Liver (tissue), 8 donors: ENCODE measurements at regions not wholly inside any gene's neighbourhood (a gene's known extent, or its start where the extent isn't known, plus 50 kb on each side); places are given as distances from the start of the nearest gene placed in this dataset.

Experiments used
- DNase-seq: peaks from one replicate; pipeline ENCODE4 v3.0.0-alpha.2; 2017; ENCODE audit warnings: low spot score
- H3K27ac ChIP-seq, 2 donors: one replicate each; pipeline ENCODE4 v1.7.0; 2013; ENCODE audit warnings: inconsistent platforms in 2 of 2, low read length in 2 of 2, control low read depth in 1 of 2, low read depth in 1 of 2, mild to moderate bottlenecking in 1 of 2
- H3K27me3 ChIP-seq, 4 donors: one replicate each; pipeline versions ENCODE4 v1.6.1 to v1.7.0; 2013; ENCODE audit warnings: low read length in 3 of 4, inconsistent platforms in 1 of 4, mild to moderate bottlenecking in 1 of 4, moderate library complexity in 1 of 4; ENCODE audit not compliant: control insufficient read depth in 4 of 4, insufficient read depth in 4 of 4
- H3K36me3 ChIP-seq, 4 donors: one replicate each; pipeline versions ENCODE4 v1.6.1 to v1.7.0; 2013; ENCODE audit warnings: low read length in 3 of 4, mild to moderate bottlenecking in 3 of 4, low read depth in 1 of 4, moderate library complexity in 1 of 4; ENCODE audit not compliant: control insufficient read depth in 4 of 4, insufficient read depth in 3 of 4
- H3K4me1 ChIP-seq, 4 donors: one replicate each; pipeline versions ENCODE4 v1.6.1 to v1.7.0; 2013; ENCODE audit warnings: low read length in 3 of 4, mild to moderate bottlenecking in 3 of 4, moderate library complexity in 1 of 4; ENCODE audit not compliant: control insufficient read depth in 4 of 4, insufficient read depth in 4 of 4
- H3K4me3 ChIP-seq, 3 donors: one replicate each; pipeline versions ENCODE4 v1.6.1 to v1.7.0; 2013; ENCODE audit warnings: low read length in 3 of 3, control low read depth in 1 of 3, low read depth in 1 of 3, mild to moderate bottlenecking in 1 of 3
- H3K9ac ChIP-seq, 2 donors: one replicate each; pipeline ENCODE4 v1.7.0; 2013; ENCODE audit warnings: low read length in 2 of 2, mild to moderate bottlenecking in 2 of 2, moderate library complexity in 2 of 2, control low read depth in 1 of 2, low read depth in 1 of 2
- H3K9me3 ChIP-seq, 4 donors: one replicate each; pipeline versions ENCODE4 v1.6.1 to v1.7.0; 2013; ENCODE audit warnings: low read length in 3 of 4; ENCODE audit not compliant: control insufficient read depth in 4 of 4
- EGR1 ChIP-seq, 2 donors: IDR thresholded peaks; 2 replicates each; pipeline ENCODE4 v1.6.1; 2016 to 2018; ENCODE audit warnings: antibody characterized with exemption in 2 of 2, low read depth in 2 of 2
- FOXA1 ChIP-seq: IDR thresholded peaks from 2 replicates; pipeline ENCODE4 v1.6.1; 2016; ENCODE audit warnings: antibody characterized with exemption
- FOXA2 ChIP-seq: IDR thresholded peaks from 2 replicates; pipeline ENCODE4 v1.6.1; 2016; ENCODE audit warnings: antibody characterized with exemption
- GABPA ChIP-seq, 2 donors: IDR thresholded peaks in 1 of 2; conservative IDR thresholded peaks in 1 of 2; 2 replicates each; pipeline ENCODE4 v1.6.1; 2016; ENCODE audit warnings: antibody characterized with exemption in 2 of 2, mild to moderate bottlenecking in 1 of 2, moderate library complexity in 1 of 2
- HNF4A ChIP-seq, 2 donors: conservative IDR thresholded peaks; 2 replicates each; pipeline ENCODE4 v1.6.1; 2016; ENCODE audit warnings: antibody characterized with exemption in 2 of 2, mild to moderate bottlenecking in 2 of 2
- HNF4G ChIP-seq: IDR thresholded peaks from 2 replicates; pipeline ENCODE4 v1.6.1; 2016; ENCODE audit warnings: antibody characterized with exemption
- JUND ChIP-seq, 2 donors: IDR thresholded peaks; 2 replicates each; pipeline ENCODE4 v1.6.1; 2016; ENCODE audit warnings: antibody characterized with exemption in 2 of 2
- RAD21 ChIP-seq, 2 donors: IDR thresholded peaks; 2 replicates each; pipeline ENCODE4 v1.6.1; 2016; ENCODE audit warnings: antibody characterized with exemption in 2 of 2, mild to moderate bottlenecking in 2 of 2
- RXRA ChIP-seq, 2 donors: IDR thresholded peaks; 2 replicates each; pipeline ENCODE4 v1.6.1; 2017 to 2018; ENCODE audit warnings: antibody characterized with exemption in 2 of 2, mild to moderate bottlenecking in 1 of 2
- WGBS: extraction: QIAGEN DNeasy Blood & Tissue Kit; methylation state at CpG from one replicate; pipeline ENCODE4 v1.1.7; 2013; 5-methylcytosine and 5-hydroxymethylcytosine counted together
- TF ChIP-seq, protein P1 (sequence below): IDR thresholded peaks from 2 replicates; pipeline ENCODE4 v1.6.1; 2016; ENCODE audit warnings: antibody characterized with exemption
- TF ChIP-seq, protein P2 (sequence below): IDR thresholded peaks from 2 replicates; pipeline ENCODE4 v1.6.1; 2016; ENCODE audit warnings: antibody characterized with exemption, mild to moderate bottlenecking
- TF ChIP-seq, protein P3 (sequence below): fragments of 150-350 bp; IDR thresholded peaks from 2 replicates; pipeline ENCODE4 v1.5.1; 2017; ENCODE audit warnings: improper control_type of control experiment, low read depth, low read length; ENCODE audit not compliant: missing input control
- donor health status: healthy.
- donor health status: healthy.
- donor health status: healthy.
- donor health status: healthy.
- donor health status: healthy.

DNA sequence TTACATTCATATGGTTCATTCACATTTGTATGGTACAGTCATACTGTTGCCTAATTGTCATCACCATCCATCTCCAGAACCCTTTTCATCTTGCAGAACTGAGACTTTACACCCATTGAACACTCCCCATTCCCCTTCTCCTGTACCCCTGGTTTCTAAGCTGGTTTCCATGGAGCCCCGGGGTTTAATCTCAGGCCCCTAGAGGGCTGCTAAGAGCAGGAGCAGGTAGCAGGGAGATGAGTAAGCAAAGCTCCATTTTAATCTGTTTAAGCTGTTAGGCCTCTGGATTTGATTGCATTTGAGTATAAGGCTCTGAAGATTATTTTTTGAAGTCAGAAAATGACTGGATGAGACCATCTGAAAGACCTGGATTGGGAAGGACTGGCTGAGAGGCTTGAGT lies 68.5 kb upstream of the RPL38 start:
- peaks cover 0 to 11% (median 0%) of the 10 kb centered on the region in 4 donors for H3K27me3 ChIP-seq
- 50% methylated on average over 1 of the region's 1 CpG for WGBS
- no peak for TF ChIP-seq FOXA2
- no peak for TF ChIP-seq GABPA (IDR thresholded peaks at IDR 0.05 in 1 of 2, conservative IDR thresholded peaks at IDR 0.05 in 1 of 2)
- TF ChIP-seq, protein P1, sequence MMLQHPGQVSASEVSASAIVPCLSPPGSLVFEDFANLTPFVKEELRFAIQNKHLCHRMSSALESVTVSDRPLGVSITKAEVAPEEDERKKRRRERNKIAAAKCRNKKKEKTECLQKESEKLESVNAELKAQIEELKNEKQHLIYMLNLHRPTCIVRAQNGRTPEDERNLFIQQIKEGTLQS: no peak
- TF ChIP-seq, protein P2, sequence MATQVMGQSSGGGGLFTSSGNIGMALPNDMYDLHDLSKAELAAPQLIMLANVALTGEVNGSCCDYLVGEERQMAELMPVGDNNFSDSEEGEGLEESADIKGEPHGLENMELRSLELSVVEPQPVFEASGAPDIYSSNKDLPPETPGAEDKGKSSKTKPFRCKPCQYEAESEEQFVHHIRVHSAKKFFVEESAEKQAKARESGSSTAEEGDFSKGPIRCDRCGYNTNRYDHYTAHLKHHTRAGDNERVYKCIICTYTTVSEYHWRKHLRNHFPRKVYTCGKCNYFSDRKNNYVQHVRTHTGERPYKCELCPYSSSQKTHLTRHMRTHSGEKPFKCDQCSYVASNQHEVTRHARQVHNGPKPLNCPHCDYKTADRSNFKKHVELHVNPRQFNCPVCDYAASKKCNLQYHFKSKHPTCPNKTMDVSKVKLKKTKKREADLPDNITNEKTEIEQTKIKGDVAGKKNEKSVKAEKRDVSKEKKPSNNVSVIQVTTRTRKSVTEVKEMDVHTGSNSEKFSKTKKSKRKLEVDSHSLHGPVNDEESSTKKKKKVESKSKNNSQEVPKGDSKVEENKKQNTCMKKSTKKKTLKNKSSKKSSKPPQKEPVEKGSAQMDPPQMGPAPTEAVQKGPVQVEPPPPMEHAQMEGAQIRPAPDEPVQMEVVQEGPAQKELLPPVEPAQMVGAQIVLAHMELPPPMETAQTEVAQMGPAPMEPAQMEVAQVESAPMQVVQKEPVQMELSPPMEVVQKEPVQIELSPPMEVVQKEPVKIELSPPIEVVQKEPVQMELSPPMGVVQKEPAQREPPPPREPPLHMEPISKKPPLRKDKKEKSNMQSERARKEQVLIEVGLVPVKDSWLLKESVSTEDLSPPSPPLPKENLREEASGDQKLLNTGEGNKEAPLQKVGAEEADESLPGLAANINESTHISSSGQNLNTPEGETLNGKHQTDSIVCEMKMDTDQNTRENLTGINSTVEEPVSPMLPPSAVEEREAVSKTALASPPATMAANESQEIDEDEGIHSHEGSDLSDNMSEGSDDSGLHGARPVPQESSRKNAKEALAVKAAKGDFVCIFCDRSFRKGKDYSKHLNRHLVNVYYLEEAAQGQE: no peak
- no peak for TF ChIP-seq HNF4A (conservative IDR thresholded peaks at IDR 0.05)
- H3K4me3 ChIP-seq: no peak overlapping the region
- peaks cover 0 to under 1% (median 0%) of the 10 kb centered on the region in 4 donors for H3K9me3 ChIP-seq
- no peak overlapping the region for H3K27ac ChIP-seq
- H3K36me3 ChIP-seq: no peaks in the 10 kb centered on the region
- no peak overlapping the region for H3K9ac ChIP-seq
- H3K4me1 ChIP-seq: no peaks in the 10 kb centered on the region
- DNase-seq: no peak

DNA sequence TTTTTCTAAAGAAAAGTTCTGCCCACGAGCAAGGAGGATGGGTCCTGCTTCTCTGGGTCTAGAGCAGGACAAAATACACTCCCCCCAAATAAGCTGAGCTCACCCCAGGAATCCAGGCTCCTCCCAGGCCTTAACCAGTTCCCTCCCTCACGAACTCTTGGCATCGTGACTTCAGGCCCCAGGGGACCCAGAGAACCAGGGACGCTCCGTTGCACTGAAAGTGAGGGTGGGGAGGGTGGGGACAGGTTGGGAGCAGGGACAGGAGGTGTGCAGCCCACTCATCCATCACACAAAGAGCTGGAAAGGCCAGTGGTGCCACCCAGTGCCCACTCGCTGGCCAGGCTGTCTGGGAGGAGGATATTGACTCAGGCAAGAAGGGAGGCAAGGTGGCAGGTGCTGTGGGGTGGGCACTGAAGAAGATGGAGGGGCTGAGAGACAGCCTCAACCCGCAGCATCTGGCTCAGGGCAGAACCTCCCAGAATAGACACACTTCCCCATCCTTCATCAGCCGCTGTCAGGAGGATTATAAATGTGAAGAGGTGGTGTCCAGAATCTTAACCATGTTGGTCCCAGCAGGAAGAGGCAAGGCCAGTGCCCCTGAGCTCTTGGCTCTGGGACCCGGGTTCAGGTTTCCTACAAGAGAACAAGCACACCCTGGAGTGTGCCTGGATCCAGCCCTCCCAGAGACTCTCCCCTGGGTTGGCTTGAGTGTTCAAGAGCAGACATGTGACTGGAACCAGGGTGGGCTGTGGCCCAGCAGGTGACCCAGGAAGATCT lies 67.9 kb upstream of the RPL38 start:
- no peak overlapping the region for H3K9ac ChIP-seq
- no peak for DNase-seq
- no peaks in the 10 kb centered on the region for H3K4me1 ChIP-seq
- H3K9me3 ChIP-seq: peaks cover 0 to 6% (median 0%) of the 10 kb centered on the region in 4 donors
- 78% methylated on average over 9 of the region's 9 CpGs for WGBS
- H3K36me3 ChIP-seq: no peaks in the 10 kb centered on the region
- no peak for TF ChIP-seq HNF4G
- TF ChIP-seq, protein P2: no peak
- no peak for TF ChIP-seq JUND (IDR thresholded peaks at IDR 0.05)
- no peak for TF ChIP-seq FOXA1
- TF ChIP-seq, protein P3, sequence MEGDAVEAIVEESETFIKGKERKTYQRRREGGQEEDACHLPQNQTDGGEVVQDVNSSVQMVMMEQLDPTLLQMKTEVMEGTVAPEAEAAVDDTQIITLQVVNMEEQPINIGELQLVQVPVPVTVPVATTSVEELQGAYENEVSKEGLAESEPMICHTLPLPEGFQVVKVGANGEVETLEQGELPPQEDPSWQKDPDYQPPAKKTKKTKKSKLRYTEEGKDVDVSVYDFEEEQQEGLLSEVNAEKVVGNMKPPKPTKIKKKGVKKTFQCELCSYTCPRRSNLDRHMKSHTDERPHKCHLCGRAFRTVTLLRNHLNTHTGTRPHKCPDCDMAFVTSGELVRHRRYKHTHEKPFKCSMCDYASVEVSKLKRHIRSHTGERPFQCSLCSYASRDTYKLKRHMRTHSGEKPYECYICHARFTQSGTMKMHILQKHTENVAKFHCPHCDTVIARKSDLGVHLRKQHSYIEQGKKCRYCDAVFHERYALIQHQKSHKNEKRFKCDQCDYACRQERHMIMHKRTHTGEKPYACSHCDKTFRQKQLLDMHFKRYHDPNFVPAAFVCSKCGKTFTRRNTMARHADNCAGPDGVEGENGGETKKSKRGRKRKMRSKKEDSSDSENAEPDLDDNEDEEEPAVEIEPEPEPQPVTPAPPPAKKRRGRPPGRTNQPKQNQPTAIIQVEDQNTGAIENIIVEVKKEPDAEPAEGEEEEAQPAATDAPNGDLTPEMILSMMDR: no peak
- no peak for TF ChIP-seq GABPA (IDR thresholded peaks at IDR 0.05 in 1 of 2, conservative IDR thresholded peaks at IDR 0.05 in 1 of 2)
- TF ChIP-seq EGR1 (IDR thresholded peaks at IDR 0.05; ENCODE audit: low read depth in 2 of 2): no peak
- TF ChIP-seq RXRA (IDR thresholded peaks at IDR 0.05): no peak
- no peak for TF ChIP-seq RAD21 (IDR thresholded peaks at IDR 0.05)
- H3K27me3 ChIP-seq: peaks cover 0 to 10% (median 0%) of the 10 kb centered on the region in 4 donors
- no peak overlapping the region for H3K4me3 ChIP-seq
- H3K27ac ChIP-seq: no peak overlapping the region
